Transverse colon (tissue), 4 donors: ENCODE measurements at regions not wholly inside any gene's neighbourhood (a gene's known extent, or its start where the extent isn't known, plus 50 kb on each side); places are given as distances from the start of the nearest gene placed in this dataset.

ENCODE experiments used
- DNase-seq: peaks from one replicate; pipeline ENCODE4 v3.0.0-alpha.2; 2019
- H3K27ac ChIP-seq, 4 donors: fragments of 200-600 bp; sonication (generic); 2 replicates each; pipeline ENCODE4 v1.5.1; 2016 to 2018; ENCODE audit warnings: inconsistent platforms in 4 of 4
- H3K27me3 ChIP-seq: fragments of 200-600 bp; sonication (generic); 2 replicates; pipeline ENCODE4 v1.5.1; 2017; ENCODE audit warnings: inconsistent platforms
- H3K36me3 ChIP-seq, 4 donors: fragments of 200-600 bp; sonication (generic); 2 replicates each; pipeline ENCODE4 v1.5.1; 2017 to 2019; ENCODE audit warnings: inconsistent platforms in 4 of 4
- H3K4me1 ChIP-seq, 4 donors: fragments of 200-600 bp; sonication (generic); 2 replicates each; pipeline ENCODE4 v1.5.1; 2017 to 2020; ENCODE audit warnings: inconsistent platforms in 4 of 4
- H3K4me3 ChIP-seq, 4 donors: fragments of 200-600 bp; sonication (generic); 1 replicate in 1 of 4; 2 replicates in 3 of 4; pipeline versions ENCODE4 v1.5.1 to v1.6.1; 2017 to 2019; ENCODE audit warnings: inconsistent platforms in 4 of 4
- H3K9me3 ChIP-seq, 2 donors: fragments of 200-600 bp; sonication (generic); 2 replicates each; pipeline ENCODE4 v1.5.1; 2017 to 2019; ENCODE audit warnings: inconsistent platforms in 2 of 2
- EP300 ChIP-seq: sonication (generic); formaldehyde crosslinking; IDR thresholded peaks from one replicate; pipeline ENCODE4 v1.6.1; 2017; ENCODE audit warnings: antibody characterized with exemption, low read depth
- POLR2A ChIP-seq: fragments of 450-650 bp; IDR thresholded peaks from one replicate; pipeline ENCODE4 v1.6.1; 2016; ENCODE audit warnings: antibody characterized with exemption, mild to moderate bottlenecking, moderate library complexity
- POLR2AphosphoS5 ChIP-seq, 3 donors: sonication (generic); formaldehyde crosslinking; IDR thresholded peaks; one replicate each; pipeline ENCODE4 v1.6.1; 2016; ENCODE audit warnings: antibody characterized with exemption in 3 of 3
- WGBS, 2 donors: methylation state at CpG; one replicate each; pipeline ENCODE4 v1.1.5; 2018; ENCODE audit warnings: low coverage in 1 of 2; 5-methylcytosine and 5-hydroxymethylcytosine counted together
- in situ Hi-C, 4 donors: fragments of 200-750 bp; cut with MboI; loops; one replicate each; pipeline versions ENCODE4 v1.15.0 to v1.15.1; 2017; ENCODE audit warnings: low sequenced_read_pairs in 3 of 4, low pct_ligation_motif_present in 1 of 4, low pct_unique_long_range_greater_than_20kb in 1 of 4
- intact Hi-C: fragments of 100-400 bp; cut with DNase I; formaldehyde crosslinking; loops from one replicate; pipeline ENCODE4 v1.15.1; 2023; ENCODE audit warnings: low total_unique reads
- TF ChIP-seq, protein P1 (sequence below), 5 experiments: fragments of 200-600 bp in 3 of 5; fragments of 450-650 bp in 2 of 5; sonication (generic) in 3 of 5; IDR thresholded peaks; 1 replicate in 2 of 5; 2 replicates in 3 of 5; pipeline ENCODE4 v1.5.1; 2016 to 2017; ENCODE audit warnings: antibody characterized with exemption in 5 of 5, inconsistent platforms in 3 of 5, mild to moderate bottlenecking in 2 of 5, moderate library complexity in 1 of 5

DNA sequence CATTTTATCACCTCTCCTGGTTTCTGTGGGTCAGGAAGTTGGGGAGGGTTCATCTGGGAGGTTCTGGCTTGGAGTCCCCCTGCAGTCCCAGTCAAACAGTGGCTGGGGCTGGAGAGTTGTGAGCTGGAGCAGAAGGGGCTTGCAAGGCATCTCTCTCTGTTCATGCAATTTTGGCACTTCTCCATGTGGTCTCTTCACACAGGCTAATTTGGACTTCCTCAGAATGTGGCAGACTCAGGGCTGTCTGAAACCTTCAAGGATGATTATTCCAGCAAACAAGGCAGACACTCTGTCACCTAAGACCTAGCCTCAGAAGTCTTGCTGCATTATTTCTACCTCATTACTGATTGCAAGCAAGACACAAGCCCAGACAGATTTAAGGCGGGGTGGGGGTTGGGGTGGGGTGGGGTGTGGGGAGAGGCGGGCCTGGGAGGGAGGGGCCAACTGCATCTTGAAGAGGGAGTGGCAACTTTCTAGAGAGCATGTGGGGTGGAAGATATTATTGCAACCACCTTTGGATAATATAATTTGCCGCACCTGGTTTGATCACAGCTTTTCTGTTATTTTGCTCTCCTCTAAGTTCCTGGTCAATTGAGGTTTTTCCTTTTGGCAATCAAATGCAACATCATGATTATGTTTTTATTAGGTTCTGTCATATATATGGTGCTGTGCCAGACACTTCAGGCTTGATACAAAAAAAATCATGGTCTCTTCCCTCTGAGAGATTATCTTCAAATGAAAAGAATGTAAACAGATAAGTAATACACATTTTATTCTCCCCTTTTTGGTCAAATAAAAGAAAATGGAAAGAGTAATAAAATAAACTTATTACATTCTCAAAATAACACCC is 799.5 kb downstream of the RPA4 start:
- H3K27ac ChIP-seq, result peak overlapping the region in 3 of 4 donors; percentile 15 to 45 (median 26)
- H3K27me3 ChIP-seq, result no peaks in the 10 kb centered on the region
- intact Hi-C loops, result no loop called here
- peak; percentile 34 for DNase-seq
- WGBS, 2 donors, result 70% methylated on average over 3 of the region's 3 CpGs; no CpG with 5 or more reads in 1 of the 2 donors
- no peak overlapping the region for H3K4me3 ChIP-seq
- no peak for TF ChIP-seq EP300
- no peak for TF ChIP-seq POLR2A
- TF ChIP-seq POLR2AphosphoS5 (IDR thresholded peaks at IDR 0.05), result no peak
- TF ChIP-seq, protein P1, sequence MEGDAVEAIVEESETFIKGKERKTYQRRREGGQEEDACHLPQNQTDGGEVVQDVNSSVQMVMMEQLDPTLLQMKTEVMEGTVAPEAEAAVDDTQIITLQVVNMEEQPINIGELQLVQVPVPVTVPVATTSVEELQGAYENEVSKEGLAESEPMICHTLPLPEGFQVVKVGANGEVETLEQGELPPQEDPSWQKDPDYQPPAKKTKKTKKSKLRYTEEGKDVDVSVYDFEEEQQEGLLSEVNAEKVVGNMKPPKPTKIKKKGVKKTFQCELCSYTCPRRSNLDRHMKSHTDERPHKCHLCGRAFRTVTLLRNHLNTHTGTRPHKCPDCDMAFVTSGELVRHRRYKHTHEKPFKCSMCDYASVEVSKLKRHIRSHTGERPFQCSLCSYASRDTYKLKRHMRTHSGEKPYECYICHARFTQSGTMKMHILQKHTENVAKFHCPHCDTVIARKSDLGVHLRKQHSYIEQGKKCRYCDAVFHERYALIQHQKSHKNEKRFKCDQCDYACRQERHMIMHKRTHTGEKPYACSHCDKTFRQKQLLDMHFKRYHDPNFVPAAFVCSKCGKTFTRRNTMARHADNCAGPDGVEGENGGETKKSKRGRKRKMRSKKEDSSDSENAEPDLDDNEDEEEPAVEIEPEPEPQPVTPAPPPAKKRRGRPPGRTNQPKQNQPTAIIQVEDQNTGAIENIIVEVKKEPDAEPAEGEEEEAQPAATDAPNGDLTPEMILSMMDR (IDR thresholded peaks at IDR 0.05), result no peak
- no peaks in the 10 kb centered on the region for H3K4me1 ChIP-seq
- H3K9me3 ChIP-seq, result no peaks in the 10 kb centered on the region
- in situ Hi-C loops, result no loop called here
- no peaks in the 10 kb centered on the region for H3K36me3 ChIP-seq

- no peak for TF ChIP-seq POLR2A
- TF ChIP-seq, protein P1 (IDR thresholded peaks at IDR 0.05), result peak; percentile 39 to 44 (median 40)
- 49 to 59% methylated on average over 4 of the region's 4 CpGs for WGBS, 2 donors
- in situ Hi-C loops, result no loop called here
These were observed 802.0 kb downstream of the RPA4 start for GRCh38 chrX:97685753-97686152.

DNA sequence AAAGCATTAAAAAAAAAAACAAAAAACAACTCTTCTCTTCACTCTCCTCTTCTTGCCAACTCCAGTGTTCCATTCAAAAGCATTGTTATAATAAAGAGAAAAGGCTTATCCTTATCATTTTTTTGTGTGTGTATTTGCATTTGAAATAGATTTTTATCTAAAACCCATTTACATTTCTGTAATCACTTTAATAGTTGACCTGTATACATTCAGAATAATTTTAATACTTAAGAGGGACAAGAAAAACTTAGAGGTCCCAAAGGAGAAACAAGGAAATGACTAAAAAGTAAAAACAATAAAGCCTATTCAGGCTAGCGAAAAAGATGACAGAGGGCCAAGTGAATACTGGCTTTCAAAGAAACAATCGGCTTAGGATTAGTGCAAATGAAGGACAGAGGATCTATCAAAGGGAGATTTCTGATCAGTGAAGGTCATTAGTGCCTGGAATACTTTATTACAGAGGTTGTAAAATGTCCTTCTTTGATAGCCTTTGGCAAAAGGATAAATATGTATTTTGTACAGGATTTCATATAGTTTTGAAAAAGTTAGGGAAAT is 808.3 kb downstream of the RPA4 start:
- no peak for DNase-seq
- TF ChIP-seq POLR2AphosphoS5 (IDR thresholded peaks at IDR 0.05), result no peak
- TF ChIP-seq, protein P1 (IDR thresholded peaks at IDR 0.05), result no peak
- TF ChIP-seq POLR2A, result no peak
- no peak for TF ChIP-seq EP300
- in situ Hi-C loops (no loop called here), intact Hi-C loops (no loop called here)
- Histone ChIP-seq H3K27ac (no peak overlapping the region), H3K4me3 (no peak overlapping the region), H3K4me1 (no peaks in the 10 kb centered on the region), H3K27me3 (no peaks in the 10 kb centered on the region), H3K36me3 (no peaks in the 10 kb centered on the region), H3K9me3 (no peaks in the 10 kb centered on the region)
- 67% methylated on average over 2 of the region's 2 CpGs; no CpG with 5 or more reads in 1 of the 2 donors for WGBS, 2 donors

More at GRCh38 chrX:97685753-97686152, 802.0 kb downstream of the RPA4 start:
- Histone ChIP-seq H3K9me3 (no peaks in the 10 kb centered on the region), H3K4me1 (no peaks in the 10 kb centered on the region), H3K4me3 (no peak overlapping the region), H3K27ac (no peak overlapping the region), H3K36me3 (no peaks in the 10 kb centered on the region), H3K27me3 (no peaks in the 10 kb centered on the region)
- intact Hi-C loops, result no loop called here
- DNase-seq, result no peak

DNA sequence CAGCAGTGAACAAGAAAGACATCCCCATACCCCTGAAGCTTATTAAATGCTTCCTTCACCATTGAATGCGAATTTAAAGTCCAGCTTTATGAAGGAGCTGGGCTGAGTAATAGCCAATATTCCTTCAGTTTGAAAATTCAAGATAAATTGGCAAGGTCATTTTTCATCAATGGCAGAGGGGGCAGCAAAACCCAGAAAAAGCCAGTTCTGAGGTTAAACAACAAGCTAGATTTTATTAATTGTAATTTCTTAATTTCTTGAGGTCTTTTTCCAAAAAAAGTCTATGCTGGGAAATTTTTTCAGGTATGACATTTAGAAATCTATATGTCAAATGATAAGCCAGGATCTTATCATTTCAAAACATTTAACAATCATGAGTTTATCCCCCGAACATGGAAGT is 808.9 kb downstream of the RPA4 start:
- Histone ChIP-seq H3K4me1 (no peaks in the 10 kb centered on the region), H3K9me3 (no peaks in the 10 kb centered on the region), H3K36me3 (no peaks in the 10 kb centered on the region), H3K4me3 (no peak overlapping the region), H3K27ac (no peak overlapping the region), H3K27me3 (no peaks in the 10 kb centered on the region)
- 88% methylated on average over 2 of the region's 2 CpGs; no CpG with 5 or more reads in 1 of the 2 donors for WGBS, 2 donors
- TF ChIP-seq EP300, result no peak
- TF ChIP-seq, protein P1 (IDR thresholded peaks at IDR 0.05), result no peak
- TF ChIP-seq POLR2A, result no peak
- TF ChIP-seq POLR2AphosphoS5 (IDR thresholded peaks at IDR 0.05), result no peak
- intact Hi-C loops, result no loop called here
- in situ Hi-C loops, result no loop called here
- DNase-seq, result no peak
